BLaER1 treated with 17β-estradiol and CSF1 and Interleukin-3, amounts not matched to agents 10 nM and 100 nM (cell line): ENCODE measurements at regions not wholly inside any gene's neighbourhood (a gene's known extent, or its start where the extent isn't known, plus 50 kb on each side); places are given as distances from the start of the nearest gene placed in this dataset.

Experiments used
- H3K27ac ChIP-seq, 11 experiments: shearing (Covaris generic); formaldehyde crosslinking; 2 replicates each; pipeline ENCODE4 v1.8.1; 2022
- H3K27me3 ChIP-seq, 11 experiments: shearing (Covaris generic); formaldehyde crosslinking; 2 replicates each; pipeline ENCODE4 v1.8.1; 2022
- H3K36me3 ChIP-seq, 11 experiments: shearing (Covaris generic); formaldehyde crosslinking; 2 replicates each; pipeline ENCODE4 v1.8.1; 2022
- H3K4me1 ChIP-seq, 10 experiments: shearing (Covaris generic); formaldehyde crosslinking; 2 replicates each; pipeline ENCODE4 v1.8.1; 2022
- H3K4me2 ChIP-seq, 11 experiments: shearing (Covaris generic); formaldehyde crosslinking; 2 replicates each; pipeline ENCODE4 v1.8.1; 2022
- H3K4me3 ChIP-seq, 10 experiments: shearing (Covaris generic); formaldehyde crosslinking; 2 replicates each; pipeline ENCODE4 v1.8.1; 2022
- H3K9ac ChIP-seq, 11 experiments: shearing (Covaris generic); formaldehyde crosslinking; 2 replicates each; pipeline ENCODE4 v1.8.1; 2022
- H3K9me3 ChIP-seq, 11 experiments: shearing (Covaris generic); formaldehyde crosslinking; replicated peaks in 1 of 11; 2 replicates each; pipeline ENCODE4 v1.8.1; 2022
- H4K20me1 ChIP-seq, 11 experiments: shearing (Covaris generic); formaldehyde crosslinking; 2 replicates each; pipeline ENCODE4 v1.8.1; 2022
- Cebpa-rat ChIP-seq, 11 experiments: shearing (Covaris generic); IDR thresholded peaks; 2 replicates each; pipeline ENCODE4 v1.8.1; 2022

DNA sequence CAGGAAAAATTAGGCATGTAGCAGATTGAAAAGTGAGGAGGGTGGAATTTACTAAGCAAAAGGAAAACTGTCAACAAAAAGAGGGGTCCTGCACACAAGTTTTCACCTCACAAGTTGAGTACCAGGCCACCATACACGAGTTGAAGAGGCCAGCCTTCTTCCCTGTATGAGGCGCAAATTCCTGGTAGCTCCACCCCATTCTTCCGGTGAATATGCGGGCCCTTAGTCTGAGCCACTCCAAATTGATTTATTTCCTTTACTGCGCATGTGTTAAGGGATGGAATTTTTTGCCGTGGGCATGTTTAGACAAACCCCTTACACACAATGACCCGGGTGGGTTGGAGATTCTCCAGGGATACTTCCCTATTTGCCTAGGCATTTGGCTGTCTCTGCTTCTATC lies 942.1 kb upstream of the GRIA3 start:
- H3K27ac ChIP-seq: no peak overlapping the region
- H3K27me3 ChIP-seq: peaks cover 14 to 49% (median 31%) of the 10 kb centered on the region in 11 experiments; a peak in 21 of 22 replicates
- TF ChIP-seq Cebpa-rat (IDR thresholded peaks at IDR 0.05): no peak
- no peak overlapping the region for H3K4me3 ChIP-seq
- H3K9me3 ChIP-seq: peaks cover 0 to 17% (median 7%) of the 10 kb centered on the region in 11 experiments; a peak in 14 of 22 replicates
- H3K4me2 ChIP-seq: no peak overlapping the region
- H3K4me1 ChIP-seq: no peaks in the 10 kb centered on the region
- no peaks in the 10 kb centered on the region for H4K20me1 ChIP-seq
- H3K9ac ChIP-seq: no peak overlapping the region
- no peaks in the 10 kb centered on the region for H3K36me3 ChIP-seq

DNA sequence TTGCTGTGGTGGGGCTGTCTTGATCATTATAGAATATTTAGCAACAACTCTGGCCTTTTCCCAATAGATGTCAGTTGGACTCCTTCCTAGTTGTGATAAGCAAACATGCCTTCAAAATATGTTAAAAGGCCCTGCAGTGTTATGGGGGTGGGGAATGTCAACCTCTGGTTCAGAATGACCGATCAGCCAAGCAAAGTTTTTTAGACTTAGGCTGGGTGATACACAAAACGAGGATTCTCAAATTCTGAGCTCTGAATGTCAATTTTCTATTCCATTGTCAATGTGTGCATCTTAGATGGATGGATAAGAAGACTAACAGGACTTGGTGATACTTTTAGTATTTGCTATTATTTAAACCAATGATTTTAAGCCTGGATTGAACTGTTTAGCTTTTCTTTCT lies 940.0 kb upstream of the GRIA3 start:
- Histone ChIP-seq H3K27ac (no peak overlapping the region), H3K36me3 (no peaks in the 10 kb centered on the region), H4K20me1 (no peaks in the 10 kb centered on the region), H3K9ac (no peak overlapping the region), H3K9me3 (peaks cover 0 to 7% (median 5%) of the 10 kb centered on the region in 11 experiments; a peak in 11 of 22 replicates), H3K27me3 (peaks cover 0 to 49% (median 19%) of the 10 kb centered on the region in 11 experiments; a peak in 18 of 22 replicates), H3K4me2 (no peak overlapping the region), H3K4me3 (no peak overlapping the region), H3K4me1 (no peaks in the 10 kb centered on the region)
- TF ChIP-seq Cebpa-rat (IDR thresholded peaks at IDR 0.05): no peak

DNA sequence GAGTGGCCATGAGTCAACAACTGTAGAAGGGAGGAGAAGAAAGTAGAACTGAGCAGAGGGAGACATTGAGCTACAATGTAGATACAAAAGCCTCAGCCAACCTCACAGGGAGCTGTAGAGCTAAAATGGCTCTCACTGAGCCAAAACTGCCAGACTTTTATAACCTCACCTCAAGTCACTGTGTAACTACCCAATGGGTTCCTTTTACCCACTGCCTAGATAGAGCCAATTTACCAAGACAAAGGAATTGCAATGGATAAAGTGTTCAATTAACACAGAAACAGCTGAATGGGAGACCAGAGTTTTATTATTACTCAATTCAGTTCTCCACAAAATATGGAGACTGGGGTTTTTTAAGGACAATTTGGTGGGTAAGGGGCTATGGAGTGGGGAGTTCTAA lies 938.9 kb upstream of the GRIA3 start:
- Histone ChIP-seq H3K27me3 (peaks cover 0 to 52% (median 16%) of the 10 kb centered on the region in 11 experiments; a peak in 16 of 22 replicates), H4K20me1 (no peaks in the 10 kb centered on the region), H3K4me2 (no peak overlapping the region), H3K9ac (no peak overlapping the region), H3K4me1 (no peaks in the 10 kb centered on the region), H3K36me3 (no peaks in the 10 kb centered on the region), H3K4me3 (no peak overlapping the region), H3K27ac (no peak overlapping the region), H3K9me3 (peaks cover 0 to 7% (median 5%) of the 10 kb centered on the region in 11 experiments; a peak in 11 of 22 replicates)
- TF ChIP-seq Cebpa-rat (IDR thresholded peaks at IDR 0.05): no peak

DNA sequence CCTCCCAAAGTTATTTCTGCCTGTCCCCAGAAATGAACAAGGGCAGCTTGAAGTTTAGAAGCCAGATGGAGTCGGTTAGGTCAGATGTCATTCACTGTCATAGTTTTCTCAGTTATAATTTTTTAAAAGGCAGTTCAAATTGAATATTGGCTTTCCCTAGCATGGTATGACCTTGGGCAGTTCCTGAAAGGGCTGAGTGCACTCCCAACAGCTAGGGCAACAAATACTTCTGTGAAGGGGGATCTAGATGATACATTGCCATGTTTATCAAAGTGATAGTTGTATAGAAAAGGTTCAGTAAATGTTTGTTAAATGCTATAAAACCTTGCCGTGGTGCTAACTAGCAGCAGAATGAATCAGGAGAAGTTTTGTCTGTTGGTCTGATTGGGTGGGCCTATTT lies 938.1 kb upstream of the GRIA3 start:
- no peak for TF ChIP-seq Cebpa-rat (IDR thresholded peaks at IDR 0.05)
- Histone ChIP-seq H3K27ac (no peak overlapping the region), H3K4me2 (no peak overlapping the region), H3K9me3 (peaks cover 0 to 7% (median 5%) of the 10 kb centered on the region in 11 experiments; a peak in 11 of 22 replicates), H4K20me1 (no peaks in the 10 kb centered on the region), H3K4me1 (no peaks in the 10 kb centered on the region), H3K4me3 (no peak overlapping the region), H3K9ac (no peak overlapping the region), H3K36me3 (no peaks in the 10 kb centered on the region), H3K27me3 (peaks cover 0 to 54% (median 22%) of the 10 kb centered on the region in 11 experiments; a peak in 18 of 22 replicates)

DNA sequence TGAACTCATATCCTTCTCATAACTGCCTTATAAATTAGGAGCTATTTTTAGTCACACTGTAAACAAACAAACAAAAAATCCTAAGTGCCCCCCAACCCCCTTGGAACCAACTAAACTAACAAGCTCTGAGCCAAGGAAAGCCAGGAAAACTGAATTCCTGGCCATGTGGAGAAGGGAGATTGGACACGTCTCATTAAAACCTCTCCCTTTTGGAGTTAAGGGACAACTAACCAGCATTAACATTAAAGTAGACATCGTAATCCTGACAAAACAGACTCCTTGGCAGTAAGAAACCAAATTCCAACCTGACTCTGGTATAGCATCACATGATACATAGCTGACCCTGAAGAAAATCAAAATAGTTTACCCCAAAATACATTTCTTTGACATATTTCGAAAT lies 937.1 kb upstream of the GRIA3 start:
- Histone ChIP-seq H3K27me3 (peaks cover 0 to 59% (median 25%) of the 10 kb centered on the region in 11 experiments; a peak in 19 of 22 replicates), H3K9me3 (peaks cover 0 to 3% (median 2%) of the 10 kb centered on the region in 11 experiments; a peak in 11 of 22 replicates), H3K36me3 (no peaks in the 10 kb centered on the region), H3K4me2 (no peak overlapping the region), H3K9ac (no peak overlapping the region), H4K20me1 (no peaks in the 10 kb centered on the region), H3K4me3 (no peak overlapping the region), H3K27ac (no peak overlapping the region), H3K4me1 (no peaks in the 10 kb centered on the region)
- no peak for TF ChIP-seq Cebpa-rat (IDR thresholded peaks at IDR 0.05)

DNA sequence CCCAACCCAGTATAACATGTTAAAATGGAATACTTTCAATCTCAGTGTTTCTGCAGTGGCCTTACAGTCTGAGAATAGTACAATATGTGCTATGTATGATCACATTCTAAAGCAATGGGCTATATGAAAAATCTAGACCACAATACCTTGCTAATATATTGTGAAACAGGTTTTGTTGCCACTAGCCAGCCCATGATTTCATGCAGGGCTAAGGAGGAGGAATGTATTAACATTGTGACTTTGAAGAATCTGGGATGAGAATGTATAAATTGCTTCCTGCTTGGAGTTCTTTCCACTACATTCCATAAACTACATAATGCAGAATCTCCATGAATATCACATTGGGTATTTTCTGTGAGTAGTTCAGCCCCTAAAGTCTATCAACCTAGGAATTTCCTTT lies 935.4 kb upstream of the GRIA3 start:
- Histone ChIP-seq H3K9ac (no peak overlapping the region), H3K4me3 (no peak overlapping the region), H3K27me3 (peaks cover 0 to 72% (median 40%) of the 10 kb centered on the region in 11 experiments; a peak in 19 of 22 replicates), H3K27ac (no peak overlapping the region), H3K4me2 (no peak overlapping the region), H4K20me1 (no peaks in the 10 kb centered on the region), H3K4me1 (no peaks in the 10 kb centered on the region), H3K9me3 (no peaks in the 10 kb centered on the region), H3K36me3 (no peaks in the 10 kb centered on the region)
- TF ChIP-seq Cebpa-rat (IDR thresholded peaks at IDR 0.05): no peak

DNA sequence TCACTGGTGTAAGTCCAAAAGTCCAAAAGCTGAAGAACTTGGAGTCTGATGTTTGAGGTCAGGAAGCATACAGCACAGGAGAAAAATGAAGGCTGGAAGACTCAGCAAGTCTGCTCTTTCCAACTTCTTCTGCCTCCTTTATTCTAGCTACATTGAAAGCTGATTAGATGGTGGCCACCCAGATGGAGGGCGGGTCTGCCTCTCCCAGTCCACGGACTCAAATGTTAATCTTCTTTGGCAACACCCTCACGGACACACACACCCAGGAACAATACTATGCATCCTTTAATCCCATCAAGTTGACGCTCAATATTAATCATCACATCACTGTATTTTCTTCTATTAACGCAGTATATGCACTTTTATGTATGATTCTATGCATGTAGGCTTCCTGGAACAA lies 931.6 kb upstream of the GRIA3 start:
- Histone ChIP-seq H3K9ac (no peak overlapping the region), H3K4me3 (no peak overlapping the region), H3K27ac (no peak overlapping the region), H3K4me2 (no peak overlapping the region), H3K27me3 (peaks cover 0 to 62% (median 42%) of the 10 kb centered on the region in 11 experiments; a peak in 19 of 22 replicates), H3K4me1 (no peaks in the 10 kb centered on the region), H3K9me3 (no peaks in the 10 kb centered on the region), H4K20me1 (no peaks in the 10 kb centered on the region), H3K36me3 (no peaks in the 10 kb centered on the region)
- no peak for TF ChIP-seq Cebpa-rat (IDR thresholded peaks at IDR 0.05)

DNA sequence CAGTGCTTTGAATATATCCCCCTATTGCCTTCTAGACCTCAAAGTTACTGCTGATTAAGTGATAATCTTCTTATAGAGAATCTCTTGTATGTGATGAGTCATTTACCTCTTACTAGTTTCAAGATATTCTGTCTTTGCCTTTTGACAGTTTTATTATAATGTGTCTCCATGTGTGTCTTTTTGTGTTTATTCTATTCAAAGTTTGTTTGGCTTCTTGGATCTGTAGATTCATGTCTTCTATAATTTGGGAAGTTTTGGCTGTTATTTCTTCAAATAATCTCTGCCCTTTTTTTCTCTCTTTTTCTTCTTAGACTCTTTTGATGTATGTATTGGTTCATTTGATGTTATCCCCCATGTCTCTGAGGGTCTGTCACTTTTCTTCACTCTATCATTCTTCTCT lies 915.7 kb upstream of the GRIA3 start:
- H3K27me3 ChIP-seq: peaks cover 35 to 99% (median 89%) of the 10 kb centered on the region in 11 experiments; a peak in 21 of 22 replicates

DNA sequence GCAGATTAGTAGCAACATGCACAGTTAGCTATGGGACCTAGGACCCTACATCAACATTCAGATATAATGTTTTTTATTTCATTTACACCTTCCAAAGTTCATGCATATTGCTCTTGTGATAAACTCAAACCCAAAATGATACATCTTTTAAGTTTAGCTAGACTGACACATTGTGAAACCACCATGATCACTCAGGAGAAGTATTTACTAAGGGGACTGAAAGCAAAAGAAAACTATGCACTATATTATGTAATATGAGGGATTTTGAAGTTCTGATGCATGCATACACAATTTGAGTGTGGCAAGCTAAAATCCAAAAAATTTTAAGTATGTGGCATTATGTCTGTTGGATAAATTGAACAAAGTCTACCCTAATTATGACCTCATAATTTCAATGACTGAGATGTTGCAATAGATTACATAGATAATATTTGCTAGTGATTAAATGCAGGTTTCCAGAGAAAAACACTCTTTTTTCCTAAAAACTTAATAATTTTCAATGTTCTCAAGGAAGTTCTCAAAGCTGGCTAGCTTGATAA lies 914.8 kb upstream of the GRIA3 start:
- no peak for TF ChIP-seq Cebpa-rat (IDR thresholded peaks at IDR 0.05)

More for the DNA sequence above, 915.7 kb upstream of the GRIA3 start:
- H4K20me1 ChIP-seq: no peaks in the 10 kb centered on the region
- no peak overlapping the region for H3K4me3 ChIP-seq
- no peak overlapping the region for H3K9ac ChIP-seq
- no peak for TF ChIP-seq Cebpa-rat (IDR thresholded peaks at IDR 0.05)
- peaks cover 0 to 7% (median 0%) of the 10 kb centered on the region in 11 experiments; a peak in 3 of 22 replicates for H3K9me3 ChIP-seq
- H3K36me3 ChIP-seq: no peaks in the 10 kb centered on the region
- H3K4me1 ChIP-seq: no peaks in the 10 kb centered on the region
- no peak overlapping the region for H3K27ac ChIP-seq
- H3K4me2 ChIP-seq: no peak overlapping the region

More for the DNA sequence above, 914.8 kb upstream of the GRIA3 start:
- Histone ChIP-seq H3K27ac (no peak overlapping the region), H4K20me1 (no peaks in the 10 kb centered on the region), H3K9ac (no peak overlapping the region), H3K4me2 (no peak overlapping the region), H3K36me3 (no peaks in the 10 kb centered on the region), H3K27me3 (peaks cover 31 to 98% (median 88%) of the 10 kb centered on the region in 11 experiments; a peak in 21 of 22 replicates), H3K9me3 (peaks cover 0 to 7% (median 0%) of the 10 kb centered on the region in 11 experiments; a peak in 3 of 22 replicates), H3K4me1 (no peaks in the 10 kb centered on the region), H3K4me3 (no peak overlapping the region)
